ENCODE measurements at regions not wholly inside any gene's neighbourhood (a gene's known extent, or its start where the extent isn't known, plus 50 kb on each side); places are given as distances from the start of the nearest gene placed in this dataset.

DNA sequence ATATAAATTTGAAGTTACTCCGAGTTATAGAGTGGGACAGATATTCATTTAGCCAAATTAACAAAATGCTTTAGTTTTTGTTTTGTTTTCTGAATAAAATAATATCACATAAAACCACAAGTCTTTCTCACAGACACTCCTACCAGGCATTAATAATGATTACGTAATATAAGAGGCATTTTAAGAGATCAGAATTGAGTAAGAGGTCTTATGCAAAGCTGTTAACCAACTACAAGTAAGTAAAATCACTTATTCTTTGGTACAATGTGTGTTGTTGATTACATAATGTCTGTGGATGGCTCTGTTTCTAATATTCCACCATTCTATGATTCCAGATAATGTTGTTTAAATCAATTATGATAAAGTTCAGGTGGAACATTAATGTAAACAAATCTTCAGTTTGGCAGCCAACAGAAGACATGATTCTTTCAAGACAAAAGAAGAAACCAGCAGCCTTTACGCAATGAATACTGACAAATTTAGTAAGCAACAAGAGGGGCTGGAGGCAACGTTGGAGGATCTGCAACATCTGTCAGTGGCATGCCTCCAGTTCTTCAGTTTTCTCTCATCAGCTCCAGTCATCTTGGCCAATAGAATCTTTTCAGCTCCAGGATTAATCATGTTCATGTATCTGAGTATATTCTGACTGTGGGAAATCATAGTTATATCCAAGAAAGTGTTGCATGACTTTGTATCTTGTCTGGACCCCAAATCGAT lies 403.8 kb downstream of the SLITRK5 start:
- Histone ChIP-seq H3K9me3 (no peaks in the 10 kb centered on the region), H3K4me3 (no peak overlapping the region), H3K27me3 (no peaks in the 10 kb centered on the region), H3K4me1 (ENCODE audit: insufficient read depth) (no peaks in the 10 kb centered on the region), H3K36me3 (no peaks in the 10 kb centered on the region), H3K27ac (no peak overlapping the region)
- 52 to 59% (median 56%) methylated on average over 5 of the region's 5 CpGs for WGBS, 3 donors
- no peak for DNase-seq
- TF ChIP-seq, protein P1, sequence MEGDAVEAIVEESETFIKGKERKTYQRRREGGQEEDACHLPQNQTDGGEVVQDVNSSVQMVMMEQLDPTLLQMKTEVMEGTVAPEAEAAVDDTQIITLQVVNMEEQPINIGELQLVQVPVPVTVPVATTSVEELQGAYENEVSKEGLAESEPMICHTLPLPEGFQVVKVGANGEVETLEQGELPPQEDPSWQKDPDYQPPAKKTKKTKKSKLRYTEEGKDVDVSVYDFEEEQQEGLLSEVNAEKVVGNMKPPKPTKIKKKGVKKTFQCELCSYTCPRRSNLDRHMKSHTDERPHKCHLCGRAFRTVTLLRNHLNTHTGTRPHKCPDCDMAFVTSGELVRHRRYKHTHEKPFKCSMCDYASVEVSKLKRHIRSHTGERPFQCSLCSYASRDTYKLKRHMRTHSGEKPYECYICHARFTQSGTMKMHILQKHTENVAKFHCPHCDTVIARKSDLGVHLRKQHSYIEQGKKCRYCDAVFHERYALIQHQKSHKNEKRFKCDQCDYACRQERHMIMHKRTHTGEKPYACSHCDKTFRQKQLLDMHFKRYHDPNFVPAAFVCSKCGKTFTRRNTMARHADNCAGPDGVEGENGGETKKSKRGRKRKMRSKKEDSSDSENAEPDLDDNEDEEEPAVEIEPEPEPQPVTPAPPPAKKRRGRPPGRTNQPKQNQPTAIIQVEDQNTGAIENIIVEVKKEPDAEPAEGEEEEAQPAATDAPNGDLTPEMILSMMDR (IDR thresholded peaks at IDR 0.05) = no peak
- no peak for TF ChIP-seq EP300 (IDR thresholded peaks at IDR 0.05)
- TF ChIP-seq POLR2A (IDR thresholded peaks at IDR 0.05) = no peak
- intact Hi-C loops (cut with DNase I) = no loop called here

DNA sequence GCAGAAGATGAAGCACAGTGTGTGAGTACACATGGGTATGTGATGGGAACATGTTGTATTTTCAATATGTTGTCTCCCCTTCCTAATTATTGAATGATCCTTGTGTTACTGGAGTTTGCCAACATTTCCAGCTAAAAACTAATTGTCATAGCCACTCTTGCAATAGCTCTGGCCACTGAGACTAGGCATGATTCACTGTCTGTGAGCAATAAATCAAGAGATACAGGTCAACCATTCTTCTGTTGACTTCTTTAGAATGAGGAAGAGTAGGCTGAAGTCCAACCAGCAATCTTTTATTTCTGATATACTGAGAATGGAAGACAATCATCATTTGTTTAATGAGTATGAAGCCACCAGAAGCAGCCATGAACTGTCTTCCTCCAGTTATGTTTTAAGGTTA lies 413.9 kb downstream of the SLITRK5 start:
- Histone ChIP-seq H3K4me3 (no peak overlapping the region), H3K27ac (no peak overlapping the region), H3K4me1 (ENCODE audit: insufficient read depth) (no peaks in the 10 kb centered on the region), H3K36me3 (no peaks in the 10 kb centered on the region), H3K9me3 (no peaks in the 10 kb centered on the region), H3K27me3 (no peaks in the 10 kb centered on the region)
- no peak for TF ChIP-seq POLR2A (IDR thresholded peaks at IDR 0.05)
- TF ChIP-seq, protein P1 (IDR thresholded peaks at IDR 0.05) = no peak
- TF ChIP-seq EP300 (IDR thresholded peaks at IDR 0.05) = no peak
- DNase-seq = no peak
- intact Hi-C loops (cut with DNase I) = no loop called here

DNA sequence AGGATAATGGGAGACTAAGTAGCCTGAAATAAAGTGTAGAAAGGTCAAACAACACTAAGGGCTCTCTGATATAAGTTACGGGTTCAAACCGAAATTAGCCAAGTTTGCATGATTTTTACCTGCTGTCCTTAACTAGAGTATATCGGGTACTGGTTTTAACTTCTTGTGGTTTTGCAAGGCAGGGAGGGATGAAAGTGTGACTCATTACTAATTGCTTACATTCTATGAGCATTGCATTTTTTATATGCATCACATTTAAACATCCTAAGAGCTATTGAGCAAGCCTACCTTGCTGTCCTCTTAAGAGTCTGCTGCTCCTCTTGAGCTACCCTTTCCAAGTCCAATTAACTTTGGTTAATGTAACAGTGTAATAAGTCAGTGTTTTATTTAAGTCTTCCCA lies 415.4 kb downstream of the SLITRK5 start:
- no peak overlapping the region for H3K27ac ChIP-seq
- no peaks in the 10 kb centered on the region for H3K9me3 ChIP-seq
- TF ChIP-seq EP300 (IDR thresholded peaks at IDR 0.05) = no peak
- no peak for TF ChIP-seq POLR2A (IDR thresholded peaks at IDR 0.05)
- DNase-seq = no peak
- H3K4me3 ChIP-seq = no peak overlapping the region
- H3K4me1 ChIP-seq (ENCODE audit: insufficient read depth) = no peaks in the 10 kb centered on the region
- 59 to 78% (median 67%) methylated on average over 3 of the region's 3 CpGs for WGBS, 3 donors
- no peaks in the 10 kb centered on the region for H3K36me3 ChIP-seq
- H3K27me3 ChIP-seq = no peaks in the 10 kb centered on the region
- intact Hi-C loops (cut with DNase I) = no loop called here

DNA sequence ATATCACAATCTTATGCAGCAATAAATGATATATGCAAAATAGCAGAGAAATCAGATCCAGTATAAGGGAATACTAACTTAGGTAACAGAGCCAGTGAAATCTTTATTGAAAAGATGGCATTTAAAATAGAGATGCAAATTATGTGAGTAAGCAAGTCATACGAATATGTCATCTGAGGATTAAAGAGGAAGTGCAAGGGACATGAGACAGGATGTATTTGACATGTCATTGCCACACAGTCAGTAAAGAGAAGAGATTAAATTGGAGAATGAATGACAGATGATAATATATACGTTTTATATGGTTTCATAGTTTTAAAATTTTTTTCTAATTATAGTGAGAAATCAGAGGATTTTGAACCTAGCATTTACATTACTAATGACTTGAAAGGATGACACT lies 426.4 kb downstream of the SLITRK5 start:
- WGBS, 3 donors = 41 to 59% (median 48%) methylated on average over 2 of the region's 2 CpGs
- no peaks in the 10 kb centered on the region for H3K4me1 ChIP-seq (ENCODE audit: insufficient read depth)
- TF ChIP-seq EP300 (IDR thresholded peaks at IDR 0.05) (no peak), POLR2A (IDR thresholded peaks at IDR 0.05) (no peak)
- TF ChIP-seq, protein P1 (IDR thresholded peaks at IDR 0.05) = no peak

DNA sequence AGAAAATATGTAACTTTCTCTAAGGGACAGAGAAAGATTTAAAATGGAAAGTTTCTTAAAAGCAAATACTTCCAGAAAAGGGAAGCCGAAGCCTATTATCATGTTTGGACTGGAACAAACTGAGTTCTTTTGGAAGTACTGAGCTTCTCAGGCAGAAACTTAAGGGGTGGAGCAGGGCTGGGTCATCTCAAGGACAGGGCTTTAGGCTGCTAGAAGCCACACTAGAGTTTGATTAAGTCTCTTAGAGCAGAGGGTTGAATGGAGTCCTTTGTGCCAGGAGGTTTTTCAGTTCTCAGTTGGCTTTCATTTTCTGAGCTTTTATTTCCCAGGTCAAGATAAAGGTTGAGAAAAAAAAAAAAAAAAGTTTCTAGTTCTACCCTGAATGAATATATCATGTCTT lies 432.7 kb downstream of the SLITRK5 start:
- Histone ChIP-seq H3K4me1 (ENCODE audit: insufficient read depth) (no peaks in the 10 kb centered on the region), H3K9me3 (no peaks in the 10 kb centered on the region), H3K27ac (no peak overlapping the region), H3K4me3 (no peak overlapping the region), H3K36me3 (no peaks in the 10 kb centered on the region), H3K27me3 (peaks cover 4% of the 10 kb centered on the region)
- TF ChIP-seq EP300 (IDR thresholded peaks at IDR 0.05) (no peak), POLR2A (IDR thresholded peaks at IDR 0.05) (no peak)
- TF ChIP-seq, protein P1 (IDR thresholded peaks at IDR 0.05) = no peak
- no peak for DNase-seq
- intact Hi-C loops (cut with DNase I) = no loop called here
- 8 to 15% (median 9%) methylated on average over 1 of the region's 1 CpG for WGBS, 3 donors

More for the DNA sequence above, 426.4 kb downstream of the SLITRK5 start:
- no peaks in the 10 kb centered on the region for H3K36me3 ChIP-seq
- intact Hi-C loops (cut with DNase I) = no loop called here
- peaks cover 4% of the 10 kb centered on the region for H3K27me3 ChIP-seq
- H3K9me3 ChIP-seq = no peaks in the 10 kb centered on the region
- DNase-seq = no peak
- H3K27ac ChIP-seq = no peak overlapping the region
- H3K4me3 ChIP-seq = no peak overlapping the region

All from ovary (tissue), 7 donors.